SH-SY5Y (cell line): ENCODE measurements at regions not wholly inside any gene's neighbourhood (a gene's known extent, or its start where the extent isn't known, plus 50 kb on each side); places are given as distances from the start of the nearest gene placed in this dataset.

Experiments
- GATA2 ChIP-seq: IDR thresholded peaks from 2 replicates; pipeline ENCODE4 v1.6.1; 2011; ENCODE audit warnings: mild to moderate bottlenecking, low read depth, low read length
- GATA3 ChIP-seq: IDR thresholded peaks from 2 replicates; pipeline ENCODE4 v1.6.1; 2011; ENCODE audit warnings: low read depth, mild to moderate bottlenecking, low read length, moderate library complexity

- no peak for TF ChIP-seq GATA2
- TF ChIP-seq GATA3: no peak
Observed at GRCh38 chr2:105671156-105671555, 73.6 kb upstream of the NCK2 start.
